ENCODE measurements at regions not wholly inside any gene's neighbourhood (a gene's known extent, or its start where the extent isn't known, plus 50 kb on each side); places are given as distances from the start of the nearest gene placed in this dataset.

GRCh38 chr12:85714425-85714824 is 121.8 kb downstream of the RASSF9 start (continued):
- TF ChIP-seq SUZ12 (IDR thresholded peaks at IDR 0.05; ENCODE audit: low read length), result no peak
